Activated CD4-positive, alpha-beta T cell treated with anti-CD3 and anti-CD28 coated beads, Interleukin-2, Interleukin-6, amounts not matched to agents 100 ng/mL and 50 ng/mL, durations not matched to agents 16 hours and 8 hours (primary cell): ENCODE measurements at regions not wholly inside any gene's neighbourhood (a gene's known extent, or its start where the extent isn't known, plus 50 kb on each side); places are given as distances from the start of the nearest gene placed in this dataset.
"Not testable (repeated sequence)": the region's sequence is repeated elsewhere in the genome, so short reads cannot be mapped to it uniquely, and the experiment has no call there.

Experiments used
- DNase-seq: peaks from one replicate; pipeline ENCODE4 v3.0.0-alpha.2; 2020

DNA sequence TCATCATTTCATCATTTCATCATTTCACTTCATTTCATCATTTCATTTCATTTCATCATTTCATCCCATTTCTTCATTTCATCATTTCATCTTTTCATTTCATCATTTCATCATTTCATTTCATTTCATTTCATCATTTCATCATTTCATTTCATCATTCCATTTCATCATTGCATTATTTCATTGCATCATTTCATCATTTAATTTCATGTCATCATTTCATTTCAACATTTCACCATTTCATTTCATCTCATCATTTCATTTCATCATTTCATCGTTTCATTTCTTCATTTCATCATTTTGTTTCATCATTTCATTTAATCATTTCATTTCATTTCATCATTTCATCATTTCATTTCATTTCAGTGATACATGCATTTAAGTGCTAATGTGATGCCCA is 166.9 kb upstream of the TP53TG3 start:
- not testable (repeated sequence) for DNase-seq

DNA sequence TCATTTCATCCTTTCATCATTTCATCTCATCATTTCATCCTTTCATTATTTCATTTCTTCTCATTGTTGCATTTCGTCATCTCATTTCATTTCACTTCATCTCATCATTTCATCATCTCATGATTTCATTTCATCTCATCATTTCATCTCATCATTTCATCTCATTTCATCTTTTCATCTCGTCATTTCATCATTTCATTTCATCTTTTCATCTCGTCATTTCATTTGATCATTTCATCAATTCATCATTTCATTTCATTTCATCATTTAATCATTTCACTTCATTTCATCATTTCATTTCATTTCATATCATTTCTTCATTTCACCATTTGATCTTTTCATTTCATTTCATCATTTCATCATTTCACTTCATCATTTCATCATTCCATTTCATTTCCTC is 131.3 kb upstream of the TP53TG3 start:
- DNase-seq: not testable (repeated sequence)

DNA sequence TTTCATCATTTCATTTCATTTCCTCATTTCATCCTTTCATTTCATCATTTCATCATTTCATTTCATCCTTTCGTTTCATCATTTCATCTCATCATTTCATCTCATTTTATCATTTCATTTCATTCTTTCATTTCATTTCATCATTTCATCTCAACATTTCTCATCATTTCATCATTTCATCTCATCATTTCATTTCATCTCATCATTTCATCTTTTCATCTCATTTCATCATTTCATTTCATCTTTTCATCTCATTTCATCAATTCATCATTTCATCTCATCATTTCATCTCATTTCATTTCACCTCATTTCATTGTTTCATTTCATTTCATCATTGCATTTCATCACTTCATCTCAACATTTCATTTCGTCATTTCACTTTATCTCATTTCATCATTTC is 129.7 kb upstream of the TP53TG3 start:
- DNase-seq: not testable (repeated sequence)
